HG03520 (cell line): ENCODE measurements at regions not wholly inside any gene's neighbourhood (a gene's known extent, or its start where the extent isn't known, plus 50 kb on each side); places are given as distances from the start of the nearest gene placed in this dataset.
A peak's percentile ranks its signal among the peaks of the same experiment; 100 is the strongest.
"Not testable (repeated sequence)": the region's sequence is repeated elsewhere in the genome, so short reads cannot be mapped to it uniquely, and the experiment has no call there.

Experiments
- ATAC-seq: cut with Tn5 transposase; IDR thresholded peaks from one replicate; pipeline ENCODE4 v1.9.1; 2021; ENCODE audit warnings: mild to moderate bottlenecking, moderate library complexity; ENCODE audit not compliant: unreplicated experiment

DNA sequence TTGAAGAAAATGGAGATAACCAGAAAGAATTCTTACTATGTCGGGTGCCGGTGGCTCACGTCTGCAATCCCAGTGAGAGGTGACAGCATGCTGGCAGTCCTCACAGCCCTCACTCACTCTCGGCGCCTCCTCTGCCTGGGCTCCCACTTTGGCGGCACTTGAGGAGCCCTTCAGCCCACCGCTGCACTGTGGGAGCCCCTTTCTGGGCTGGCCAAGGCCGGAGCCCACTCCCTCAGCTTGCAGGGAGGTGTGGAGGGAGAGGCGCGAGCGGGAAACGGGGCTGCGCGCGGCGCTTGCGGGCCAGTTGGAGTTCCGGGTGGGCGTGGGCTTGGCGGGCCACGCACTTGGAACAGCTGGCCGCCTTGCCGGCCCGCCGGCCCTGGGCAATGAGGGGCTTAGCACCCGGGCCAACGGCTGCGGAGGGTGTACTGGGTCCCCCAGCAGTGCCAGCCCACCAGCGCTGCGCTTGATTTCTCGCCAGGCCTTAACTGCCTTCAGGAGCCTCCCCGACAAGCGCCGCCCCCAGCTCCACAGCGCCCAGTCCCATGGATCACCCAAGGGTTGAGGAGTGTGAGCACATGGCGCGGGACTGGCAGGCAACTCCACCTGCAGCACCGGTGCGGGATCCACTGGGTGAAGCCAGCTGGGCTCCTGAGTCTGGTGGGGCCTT, 1672.5 kb upstream of the B3GALT2 start:
- not testable (repeated sequence) for ATAC-seq

DNA sequence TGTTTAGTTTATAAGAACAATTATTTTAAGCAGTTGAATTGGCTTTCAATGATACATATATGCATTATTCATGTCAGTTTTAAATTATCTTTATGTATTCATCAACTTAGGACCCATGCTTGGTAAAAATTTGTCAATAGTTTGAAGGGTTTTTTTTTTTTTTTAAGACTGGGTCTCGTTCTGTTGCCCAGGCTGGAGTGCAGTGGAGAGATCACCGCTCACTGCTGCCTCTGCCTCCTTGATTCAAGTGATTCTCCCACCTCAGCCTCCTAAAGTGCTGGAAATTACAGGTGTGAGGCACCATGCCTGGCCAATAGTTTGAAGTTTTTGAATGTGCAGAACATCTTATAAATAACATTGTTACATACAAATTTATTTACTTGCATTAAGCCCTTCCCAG, 1671.0 kb upstream of the B3GALT2 start:
- ATAC-seq: no peak

DNA sequence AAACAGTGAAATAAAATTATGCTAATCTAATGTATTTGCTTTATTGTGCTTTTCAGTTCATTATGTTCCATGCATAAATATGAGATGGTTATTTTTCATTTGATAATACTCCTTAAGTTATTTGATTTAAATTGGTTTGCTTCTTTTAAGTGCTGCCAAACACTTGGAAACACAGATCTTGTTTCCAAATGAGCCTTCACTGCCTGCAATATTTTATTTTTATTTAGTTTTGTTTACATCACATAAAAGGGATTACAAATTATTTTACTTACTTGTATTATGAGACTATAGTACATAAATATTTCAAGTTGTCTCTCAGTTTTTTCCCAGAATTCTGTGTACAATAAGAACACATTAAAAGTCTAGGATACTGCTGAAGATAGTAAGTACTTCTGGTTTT, 1662.4 kb upstream of the B3GALT2 start:
- no peak for ATAC-seq

GRCh38 chr1:194846488-194846887, 1660.1 kb upstream of the B3GALT2 start:
- no peak for ATAC-seq

DNA sequence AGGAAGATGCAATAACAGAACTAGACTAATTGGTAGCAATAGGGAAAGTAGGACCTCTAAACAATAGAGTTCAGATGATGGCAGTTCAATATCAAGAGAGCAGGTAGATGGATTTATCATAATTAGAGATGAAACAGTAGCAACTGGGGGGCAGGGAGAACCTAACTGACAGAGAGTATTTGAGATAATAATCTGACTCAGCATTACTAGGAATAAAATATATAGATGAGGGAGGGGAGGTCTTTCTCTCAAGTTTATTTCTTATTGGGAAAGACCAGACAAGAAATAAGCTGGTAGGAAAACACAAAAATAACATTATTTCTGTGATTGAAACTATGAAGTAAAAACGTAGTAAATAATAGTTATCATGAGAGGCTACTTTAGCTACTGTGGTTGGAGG, 1656.7 kb upstream of the B3GALT2 start:
- no peak for ATAC-seq

DNA sequence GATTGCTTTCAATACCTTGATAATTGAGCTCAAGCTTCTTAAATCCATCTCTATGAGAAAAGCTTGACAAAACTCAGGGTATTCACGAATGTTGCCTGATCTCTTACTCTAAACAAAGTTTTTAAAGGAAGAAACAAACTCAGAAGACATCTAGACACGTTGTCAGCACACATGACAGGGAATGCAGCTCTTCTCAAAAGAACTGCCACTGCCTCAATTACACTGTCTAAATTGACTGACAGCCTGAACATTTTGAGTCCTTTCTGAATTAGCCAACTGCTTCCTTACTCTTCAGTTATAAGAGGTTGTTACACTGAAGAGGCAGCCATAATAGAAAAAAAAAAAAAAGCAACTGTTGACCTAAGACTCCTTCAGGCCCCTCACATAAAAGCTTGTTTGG, 1646.7 kb upstream of the B3GALT2 start:
- ATAC-seq: no peak

- ATAC-seq: not testable (repeated sequence)
Measured at GRCh38 chr1:194831595-194831994, 1645.2 kb upstream of the B3GALT2 start.

- peak; percentile 85 for ATAC-seq
Measured at GRCh38 chr1:194830387-194830786, 1644.0 kb upstream of the B3GALT2 start.

DNA sequence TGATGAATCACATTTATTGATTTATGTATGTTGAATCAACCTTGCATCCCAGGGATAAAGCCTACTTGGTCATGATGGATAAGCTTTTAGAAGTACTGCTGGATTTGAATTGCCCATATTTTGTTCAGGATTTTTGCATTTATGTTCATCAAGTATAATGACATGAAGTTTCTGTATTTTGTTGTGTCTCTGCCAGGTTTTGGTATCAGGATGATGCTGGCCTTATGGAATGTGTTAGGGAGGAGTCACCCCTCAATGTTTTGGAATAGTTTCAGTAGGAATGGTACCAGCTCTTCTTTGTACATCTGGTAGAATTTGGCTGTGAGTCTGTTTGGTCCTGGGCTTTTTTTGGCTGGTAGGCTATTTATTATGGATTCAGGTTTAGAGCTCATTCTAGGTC, 1643.1 kb upstream of the B3GALT2 start:
- no peak for ATAC-seq

DNA sequence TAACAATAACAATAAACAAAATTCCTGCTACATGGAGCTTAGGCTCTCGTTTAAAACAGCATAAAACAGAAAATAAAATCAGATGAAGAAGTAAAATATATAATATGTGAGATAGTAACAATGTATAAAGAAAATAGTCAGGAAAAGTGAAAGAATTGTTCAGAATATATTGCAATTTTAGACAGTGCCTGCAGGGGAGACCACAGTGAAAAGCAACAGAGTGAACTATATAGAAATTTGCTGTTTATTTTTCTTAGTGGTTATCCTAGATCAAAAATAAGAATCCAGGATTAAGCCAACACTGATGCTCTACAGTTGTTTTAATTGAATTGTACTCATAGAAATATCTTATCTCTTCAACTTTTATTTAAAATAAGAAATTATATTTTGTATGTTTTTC, 1639.0 kb upstream of the B3GALT2 start:
- no peak for ATAC-seq

DNA sequence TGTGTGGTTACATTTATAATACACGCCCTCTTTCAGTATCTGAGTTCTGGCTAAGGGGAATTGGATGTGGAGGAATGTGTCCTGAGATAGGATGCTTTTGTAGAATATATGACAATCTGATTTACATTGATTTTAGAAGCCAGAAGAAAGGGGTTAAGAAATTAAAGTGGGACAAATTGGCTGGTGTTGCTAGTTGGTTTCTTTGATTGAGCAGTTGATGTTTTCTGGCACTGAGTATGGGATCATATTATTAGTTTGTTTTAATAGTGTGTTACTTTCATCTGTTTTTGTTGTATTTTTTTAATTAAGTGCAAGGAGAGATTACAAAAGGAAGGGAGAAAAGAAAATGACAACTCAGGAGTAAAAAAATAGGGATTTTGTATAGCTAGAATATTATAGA, 1634.7 kb upstream of the B3GALT2 start:
- no peak for ATAC-seq

DNA sequence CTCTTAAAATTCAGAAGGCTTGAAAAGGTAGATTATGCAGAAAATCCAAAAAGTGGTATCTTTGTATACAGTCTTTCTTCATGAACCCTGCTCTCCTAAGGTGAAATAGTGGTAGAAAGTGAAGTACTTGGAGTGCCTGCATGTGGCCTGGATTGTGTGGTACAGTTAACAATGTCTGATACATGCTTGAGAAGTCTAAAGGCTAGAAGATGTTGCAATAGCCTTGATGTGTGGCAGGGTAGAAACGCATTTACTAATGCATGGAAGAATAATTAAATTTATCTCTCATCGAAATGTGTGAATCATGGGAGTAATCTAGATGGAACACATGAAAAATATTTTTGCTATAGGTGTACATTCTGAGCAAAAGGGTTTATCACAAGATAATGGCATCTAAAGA, 1632.3 kb upstream of the B3GALT2 start:
- ATAC-seq: no peak

DNA sequence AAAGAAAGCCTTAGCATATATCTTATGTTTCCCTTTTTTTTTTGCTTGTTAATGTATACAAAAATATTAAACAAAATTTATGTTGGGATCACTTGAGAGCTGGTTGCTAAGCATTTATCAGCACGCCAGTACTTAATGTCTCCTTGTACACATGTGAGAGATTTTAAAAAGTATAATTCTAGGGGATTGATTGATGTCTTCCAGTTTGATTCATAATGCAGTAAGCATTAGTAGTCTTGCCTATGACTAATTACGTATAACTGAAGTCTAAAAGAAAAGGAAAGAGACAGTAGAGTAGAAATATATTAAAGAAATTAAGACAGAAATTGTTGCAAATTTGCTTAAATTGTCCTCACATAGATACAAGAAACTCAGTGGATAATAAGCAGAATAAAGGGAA, 1630.4 kb upstream of the B3GALT2 start:
- ATAC-seq: no peak

- no peak for ATAC-seq
Measured at GRCh38 chr1:194813096-194813495, 1626.7 kb upstream of the B3GALT2 start.

GRCh38 chr1:194809665-194810064, 1623.3 kb upstream of the B3GALT2 start:
- ATAC-seq: peak; percentile 43

GRCh38 chr1:194809215-194809614, 1622.8 kb upstream of the B3GALT2 start:
- ATAC-seq: no peak

DNA sequence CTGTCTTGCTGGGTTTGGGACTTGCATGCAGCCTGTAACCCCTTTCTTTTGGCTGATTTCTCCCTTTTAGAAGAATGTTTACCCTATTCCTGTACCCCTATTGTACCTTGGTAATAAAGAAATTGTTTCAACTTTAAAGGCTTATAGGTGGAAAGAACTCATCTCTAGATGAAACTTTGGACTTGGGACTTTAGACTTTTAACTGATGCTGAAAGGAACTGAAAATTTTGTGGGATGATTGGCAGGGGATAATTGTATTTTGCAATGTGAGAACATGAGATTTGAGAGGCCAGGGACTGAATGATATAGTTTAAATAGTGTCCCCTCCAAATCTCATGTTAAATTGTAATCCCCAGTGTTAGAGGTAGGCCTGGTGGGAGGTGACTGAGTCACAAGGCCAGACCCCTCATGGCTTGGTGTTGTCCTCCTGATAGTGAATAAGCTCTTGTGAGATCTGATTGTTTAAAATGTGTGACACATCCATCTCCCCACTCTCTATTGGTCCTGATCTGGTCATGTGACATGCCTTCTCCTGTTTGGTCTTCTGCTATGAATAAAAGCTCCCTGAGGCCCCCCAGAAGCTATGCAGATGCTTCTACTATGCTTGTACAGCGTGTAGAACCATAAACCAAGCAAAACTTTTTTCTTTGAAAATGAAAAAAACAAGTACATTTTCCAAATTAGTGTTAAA, 1621.3 kb upstream of the B3GALT2 start:
- no peak for ATAC-seq

DNA sequence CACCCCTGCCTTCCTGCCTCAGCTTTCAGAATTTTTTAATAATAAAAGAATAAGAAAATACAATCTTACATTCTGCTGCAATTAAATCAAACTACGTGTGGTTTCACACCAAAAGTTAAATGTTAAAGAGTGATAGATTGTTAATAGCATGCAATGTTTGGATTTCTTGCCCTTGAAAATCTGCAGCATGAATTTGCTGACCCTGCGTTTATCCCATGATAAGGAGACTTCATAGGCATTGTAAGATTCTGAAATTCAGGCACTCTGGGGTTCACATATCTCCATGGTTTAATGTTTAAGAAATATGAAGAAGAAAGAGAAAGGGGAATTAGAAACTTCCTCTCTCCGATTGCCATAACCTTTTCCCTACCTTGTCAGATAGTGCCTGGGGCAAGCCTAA, 1616.2 kb upstream of the B3GALT2 start:
- no peak for ATAC-seq

GRCh38 chr1:194795917-194796593, 1609.6 kb upstream of the B3GALT2 start:
- ATAC-seq: no peak

DNA sequence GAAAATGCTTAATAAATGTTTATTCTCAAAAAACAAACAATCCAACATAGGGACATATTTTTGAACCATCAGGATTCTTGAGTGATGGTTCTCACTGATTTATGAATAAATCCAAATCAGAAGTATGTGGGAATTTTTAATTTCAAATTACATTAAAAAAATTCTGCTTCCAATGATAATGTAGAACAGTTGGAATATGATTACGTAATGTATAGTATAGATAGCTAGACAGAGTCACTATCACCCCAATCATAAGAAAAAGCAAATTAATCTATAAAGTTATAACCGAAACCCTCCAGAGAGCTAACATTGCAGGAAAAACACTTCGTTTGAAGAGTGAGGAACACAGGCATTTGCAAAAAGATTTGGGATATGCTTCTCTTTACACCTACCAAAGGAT, 1600.6 kb upstream of the B3GALT2 start:
- ATAC-seq: no peak

GRCh38 chr1:194786027-194786426, 1599.6 kb upstream of the B3GALT2 start:
- no peak for ATAC-seq

- no peak for ATAC-seq
Measured at GRCh38 chr1:194776657-194777056, 1590.2 kb upstream of the B3GALT2 start.
